NB4 (cell line): ENCODE measurements at regions not wholly inside any gene's neighbourhood (a gene's known extent, or its start where the extent isn't known, plus 50 kb on each side); places are given as distances from the start of the nearest gene placed in this dataset.
"Not testable (repeated sequence)": the region's sequence is repeated elsewhere in the genome, so short reads cannot be mapped to it uniquely, and the experiment has no call there.

Experiments
- DNase-seq: peaks from one replicate; pipeline ENCODE4 v3.0.0; 2010; ENCODE audit warnings: low read depth
- H3K4me3 ChIP-seq: one replicate; pipeline ENCODE4 v1.5.1; 2011; ENCODE audit warnings: mild to moderate bottlenecking, low read depth, low read length, moderate library complexity
- MYC ChIP-seq: IDR thresholded peaks from 2 replicates; pipeline ENCODE4 v1.6.1; 2011; ENCODE audit warnings: low read depth, low read length
- POLR2A ChIP-seq: IDR thresholded peaks from 2 replicates; pipeline ENCODE4 v1.6.1; 2011; ENCODE audit warnings: mild to moderate bottlenecking; ENCODE audit not compliant: insufficient read length; ENCODE audit errors: extremely low read depth
- TF ChIP-seq, protein P1 (sequence below): IDR thresholded peaks from one replicate; pipeline ENCODE4 v1.5.1; 2012; ENCODE audit warnings: low read depth, low read length
- TF ChIP-seq, protein P2 (sequence below): IDR thresholded peaks from 2 replicates; pipeline ENCODE4 v1.6.1; 2011; ENCODE audit warnings: low read depth, low read length

DNA sequence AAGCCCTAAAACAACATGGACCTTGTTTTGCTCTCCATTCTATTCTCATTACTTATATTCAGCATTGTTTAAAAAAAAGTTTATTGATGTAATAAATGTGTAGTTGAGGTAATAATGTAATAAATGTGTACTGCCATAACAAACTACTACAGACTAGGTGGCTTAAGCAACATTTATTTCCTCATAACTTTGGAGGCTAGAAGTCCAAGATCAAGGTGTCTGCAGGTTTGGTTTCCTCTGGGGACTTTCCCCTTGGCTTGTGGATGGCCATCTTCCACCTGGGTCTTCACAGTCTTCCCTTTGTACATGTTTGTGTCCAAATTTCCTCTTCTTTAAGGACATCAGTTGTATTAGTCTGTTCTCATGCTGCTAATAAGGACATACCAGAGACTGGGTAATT lies 93.1 kb downstream of the LMO4 start:
- no peak overlapping the region for H3K4me3 ChIP-seq
- no peak for TF ChIP-seq MYC
- no peak for TF ChIP-seq POLR2A
- TF ChIP-seq, protein P1, sequence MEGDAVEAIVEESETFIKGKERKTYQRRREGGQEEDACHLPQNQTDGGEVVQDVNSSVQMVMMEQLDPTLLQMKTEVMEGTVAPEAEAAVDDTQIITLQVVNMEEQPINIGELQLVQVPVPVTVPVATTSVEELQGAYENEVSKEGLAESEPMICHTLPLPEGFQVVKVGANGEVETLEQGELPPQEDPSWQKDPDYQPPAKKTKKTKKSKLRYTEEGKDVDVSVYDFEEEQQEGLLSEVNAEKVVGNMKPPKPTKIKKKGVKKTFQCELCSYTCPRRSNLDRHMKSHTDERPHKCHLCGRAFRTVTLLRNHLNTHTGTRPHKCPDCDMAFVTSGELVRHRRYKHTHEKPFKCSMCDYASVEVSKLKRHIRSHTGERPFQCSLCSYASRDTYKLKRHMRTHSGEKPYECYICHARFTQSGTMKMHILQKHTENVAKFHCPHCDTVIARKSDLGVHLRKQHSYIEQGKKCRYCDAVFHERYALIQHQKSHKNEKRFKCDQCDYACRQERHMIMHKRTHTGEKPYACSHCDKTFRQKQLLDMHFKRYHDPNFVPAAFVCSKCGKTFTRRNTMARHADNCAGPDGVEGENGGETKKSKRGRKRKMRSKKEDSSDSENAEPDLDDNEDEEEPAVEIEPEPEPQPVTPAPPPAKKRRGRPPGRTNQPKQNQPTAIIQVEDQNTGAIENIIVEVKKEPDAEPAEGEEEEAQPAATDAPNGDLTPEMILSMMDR, result no peak
- TF ChIP-seq, protein P2, sequence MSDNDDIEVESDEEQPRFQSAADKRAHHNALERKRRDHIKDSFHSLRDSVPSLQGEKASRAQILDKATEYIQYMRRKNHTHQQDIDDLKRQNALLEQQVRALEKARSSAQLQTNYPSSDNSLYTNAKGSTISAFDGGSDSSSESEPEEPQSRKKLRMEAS, result no peak
- no peak for DNase-seq

DNA sequence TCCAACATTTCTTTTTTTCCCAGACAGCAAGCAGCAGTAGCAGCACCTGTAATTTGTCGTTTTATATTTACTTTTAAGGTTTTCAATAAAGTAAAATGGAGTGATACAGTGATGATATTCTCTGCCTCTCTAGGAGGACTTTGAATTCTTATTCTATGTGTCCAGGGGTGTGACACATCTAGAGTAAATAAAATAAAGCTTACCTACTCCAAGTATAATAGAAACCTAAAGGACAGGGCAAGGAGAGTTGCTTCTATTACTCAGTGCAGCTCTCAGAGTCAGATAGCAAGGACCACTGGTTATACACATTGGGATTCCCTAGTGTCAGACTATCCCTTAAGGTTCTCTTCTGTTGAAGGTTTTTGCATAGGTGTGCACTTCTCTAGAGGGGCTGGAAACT lies 95.9 kb downstream of the LMO4 start:
- no peak overlapping the region for H3K4me3 ChIP-seq
- no peak for DNase-seq
- TF ChIP-seq, protein P2, result no peak
- TF ChIP-seq, protein P1, result no peak
- TF ChIP-seq POLR2A (no peak), MYC (no peak)

DNA sequence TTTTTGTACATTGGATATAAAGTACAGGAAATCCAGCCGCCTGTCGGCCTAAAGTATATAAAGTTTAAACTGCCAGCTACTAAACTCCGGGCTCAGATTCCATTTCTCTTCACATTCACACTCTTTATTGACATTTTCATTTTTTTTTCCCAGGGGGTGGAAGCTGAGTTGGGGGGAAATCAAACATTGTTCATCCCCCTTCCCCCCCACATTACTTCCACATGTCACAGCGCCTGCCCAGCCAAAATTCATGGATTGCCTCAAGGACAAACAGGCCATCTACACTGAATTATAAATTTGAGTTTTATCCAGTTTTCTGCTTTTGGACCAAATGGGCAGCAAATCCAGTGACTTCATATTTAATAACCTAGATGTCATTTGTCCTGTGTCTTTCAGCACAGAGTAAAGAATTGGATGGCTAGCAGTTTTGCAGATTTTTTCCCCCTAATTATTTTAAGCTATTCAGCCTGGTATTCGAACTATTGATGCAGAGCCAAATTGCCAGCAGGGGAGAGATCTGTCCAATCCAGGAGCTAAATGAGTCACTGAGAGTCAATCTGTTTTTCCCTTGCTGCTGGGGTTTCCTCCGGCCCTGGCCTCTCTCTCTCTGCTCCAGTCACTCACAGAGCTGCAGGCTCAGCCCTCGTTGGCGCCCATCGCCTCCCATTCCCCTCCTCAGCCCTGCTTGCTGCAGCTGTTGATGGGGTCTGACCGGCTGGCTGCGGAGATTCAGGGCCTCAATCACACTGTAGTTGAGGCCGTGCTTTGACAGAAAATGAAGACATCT lies 98.0 kb downstream of the LMO4 start:
- TF ChIP-seq POLR2A, result no peak
- TF ChIP-seq, protein P2, result no peak
- TF ChIP-seq MYC, result no peak
- TF ChIP-seq, protein P1, result no peak
- no peak overlapping the region for H3K4me3 ChIP-seq
- no peak for DNase-seq

DNA sequence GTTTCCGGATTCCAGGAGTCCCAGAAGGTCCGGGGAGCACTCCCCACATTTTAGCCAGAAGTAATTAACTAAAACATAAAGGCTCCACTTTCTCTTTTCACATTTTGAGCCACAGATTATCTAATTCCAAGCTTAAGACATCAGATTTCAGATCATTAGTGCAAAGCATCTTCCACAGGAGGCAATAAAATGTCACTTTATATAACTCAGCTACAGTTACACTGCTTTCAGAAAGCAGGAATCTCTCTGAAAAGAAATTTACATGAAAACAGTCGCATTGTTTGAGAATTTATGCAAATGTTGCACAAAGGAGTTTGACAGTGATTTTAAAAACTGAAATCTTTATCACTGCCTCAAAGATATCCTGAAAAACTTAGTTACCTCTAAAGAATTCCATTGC lies 99.7 kb downstream of the LMO4 start:
- TF ChIP-seq MYC (no peak), POLR2A (no peak)
- TF ChIP-seq, protein P1, result no peak
- TF ChIP-seq, protein P2, result no peak
- no peak overlapping the region for H3K4me3 ChIP-seq
- no peak for DNase-seq

DNA sequence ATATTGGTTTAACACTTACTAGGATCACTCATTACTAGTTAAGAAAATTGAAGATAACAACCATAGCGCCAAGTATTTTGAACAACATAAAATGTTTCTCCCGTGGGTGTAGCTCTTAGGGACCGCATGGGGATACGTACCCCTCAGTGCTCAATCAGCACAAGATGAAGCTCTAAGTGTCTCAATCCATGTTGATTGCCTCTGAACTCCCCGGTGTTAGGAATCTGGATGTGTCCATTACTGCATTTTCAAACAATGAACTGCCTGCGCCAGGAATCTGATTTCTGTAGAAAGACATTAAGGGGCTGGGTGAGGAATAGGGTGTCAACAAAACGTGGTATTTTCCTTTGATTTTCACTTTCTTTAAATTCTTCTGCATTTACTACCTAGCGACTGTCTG lies 100.2 kb downstream of the LMO4 start:
- H3K4me3 ChIP-seq, result no peak overlapping the region
- no peak for DNase-seq
- TF ChIP-seq POLR2A (no peak), MYC (no peak)
- TF ChIP-seq, protein P1, result no peak
- TF ChIP-seq, protein P2, result no peak

DNA sequence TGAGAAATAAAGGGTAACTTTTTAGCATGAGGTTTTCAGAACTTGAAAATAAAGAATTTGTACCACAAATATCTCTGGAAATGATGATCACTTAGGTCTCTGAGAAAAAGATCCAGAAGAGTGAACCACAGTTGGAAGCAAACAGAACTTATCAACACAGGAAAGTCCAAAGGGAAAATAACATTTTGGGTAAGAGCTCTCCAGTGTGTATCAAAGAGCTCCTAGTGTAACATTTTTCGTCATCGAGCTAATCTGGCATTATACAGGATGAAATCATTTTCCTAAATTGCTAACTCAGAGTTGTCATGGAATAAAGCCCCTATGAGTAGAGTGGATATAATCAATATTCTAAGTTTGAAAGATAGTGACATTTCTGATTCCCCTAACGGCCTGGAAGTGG lies 104.0 kb downstream of the LMO4 start:
- no peak overlapping the region for H3K4me3 ChIP-seq
- DNase-seq, result no peak
- no peak for TF ChIP-seq MYC
- TF ChIP-seq, protein P2, result no peak
- TF ChIP-seq, protein P1, result no peak
- TF ChIP-seq POLR2A, result no peak

DNA sequence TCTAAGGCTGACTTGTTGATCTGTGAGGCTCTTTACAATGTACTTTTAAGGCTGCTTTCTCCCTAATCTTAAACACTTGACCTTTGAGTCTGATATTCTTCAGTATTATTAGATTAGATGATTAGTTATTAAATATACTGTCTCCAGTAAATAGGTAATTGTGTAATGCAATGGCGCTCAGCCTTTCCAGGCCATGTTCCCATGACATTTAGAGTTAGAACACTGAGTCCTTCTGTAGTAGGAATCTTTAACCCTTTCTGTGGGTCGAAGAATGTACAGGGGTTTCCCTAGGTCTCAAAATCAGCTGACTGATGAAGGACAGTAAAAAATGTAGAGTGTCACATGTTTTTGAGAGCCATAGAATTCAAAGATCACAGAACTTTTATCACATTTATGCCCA lies 104.4 kb downstream of the LMO4 start:
- not testable (repeated sequence) for H3K4me3 ChIP-seq, DNase-seq
